HG03060 (cell line): ENCODE measurements at regions not wholly inside any gene's neighbourhood (a gene's known extent, or its start where the extent isn't known, plus 50 kb on each side); places are given as distances from the start of the nearest gene placed in this dataset.
"Not testable (repeated sequence)": the region's sequence is repeated elsewhere in the genome, so short reads cannot be mapped to it uniquely, and the experiment has no call there.

Experiments
- ATAC-seq: cut with Tn5 transposase; IDR thresholded peaks from one replicate; pipeline ENCODE4 v1.9.1; 2021; ENCODE audit warnings: low read depth, moderate number of reproducible peaks; ENCODE audit not compliant: unreplicated experiment

DNA sequence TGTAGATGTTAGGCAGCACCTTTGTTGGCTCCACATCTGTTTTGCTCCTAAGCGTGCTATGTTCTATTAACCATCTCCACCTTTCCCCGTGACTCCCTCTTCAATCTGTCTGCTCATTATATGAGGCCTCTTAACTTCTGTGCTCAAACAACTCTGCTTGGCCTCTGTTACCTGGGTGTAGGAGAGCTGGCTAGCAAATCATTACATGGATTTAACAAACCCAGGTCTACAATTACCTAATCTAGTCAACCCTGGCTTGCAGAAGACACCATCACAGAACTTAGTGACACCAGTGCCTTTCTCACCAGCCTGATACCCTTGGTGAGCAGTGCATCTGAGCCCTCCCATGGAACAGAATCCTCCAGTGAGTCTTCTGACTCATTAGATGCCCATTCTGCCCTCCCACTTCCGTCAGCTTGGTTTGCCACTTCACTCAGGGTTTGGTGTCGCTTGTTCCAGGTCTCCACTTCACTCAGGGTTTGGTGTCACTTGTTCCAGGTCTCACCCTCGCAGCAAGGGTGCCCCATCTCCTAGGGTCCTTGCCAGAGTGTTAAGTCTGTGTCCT lies 92.0 kb upstream of the KIF26B start:
- ATAC-seq = no peak

DNA sequence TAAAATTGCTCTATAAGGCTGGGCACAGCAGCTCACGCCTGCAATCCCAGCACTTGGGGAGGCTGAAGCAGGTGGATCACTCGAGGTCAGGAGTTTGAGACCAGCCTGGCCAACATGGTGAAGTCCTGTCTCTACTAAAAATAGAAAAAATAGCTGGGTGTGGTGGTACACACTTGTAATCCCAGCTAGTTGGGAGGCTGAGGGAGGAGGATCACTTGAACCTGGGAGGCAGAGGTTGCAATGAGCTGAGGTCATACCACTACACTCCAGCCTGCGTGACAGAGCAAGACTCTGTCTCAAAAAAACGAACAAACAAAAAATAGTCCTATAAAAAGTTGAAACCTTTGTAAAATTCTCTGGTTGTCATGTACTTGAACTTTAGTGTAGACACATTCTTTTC lies 93.0 kb upstream of the KIF26B start:
- ATAC-seq = not testable (repeated sequence)

DNA sequence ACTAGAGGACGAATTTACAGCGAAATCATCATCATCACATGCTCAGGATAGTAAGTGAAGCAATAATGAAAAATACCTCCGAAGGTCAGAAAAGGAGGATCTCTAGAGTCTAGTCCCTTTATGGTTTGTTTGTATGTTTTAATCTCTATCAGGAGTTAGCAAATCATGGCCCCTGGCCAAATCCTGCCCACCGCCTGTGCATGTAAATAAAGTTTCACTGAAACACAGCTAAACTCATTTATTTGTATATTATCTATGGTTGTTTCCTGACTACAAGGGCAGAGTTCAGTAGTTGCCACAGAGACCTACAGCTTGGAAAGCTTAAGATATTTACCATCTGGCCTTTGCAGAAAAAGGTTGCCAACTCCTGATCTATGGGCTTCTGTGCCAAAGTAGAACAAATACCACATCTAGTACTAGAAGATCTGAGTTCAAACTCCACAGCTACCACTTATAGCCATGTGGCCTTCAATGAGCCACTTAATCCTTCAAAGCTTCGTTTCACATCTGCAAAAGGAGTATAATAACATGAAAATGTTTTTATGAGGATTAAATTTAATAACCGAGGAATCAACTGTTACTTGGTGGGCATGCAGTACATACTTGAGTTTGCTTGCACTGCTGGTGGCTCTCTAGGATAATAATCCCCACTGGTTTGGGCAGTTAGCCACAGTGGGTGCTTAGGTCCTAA lies 94.0 kb upstream of the KIF26B start:
- no peak for ATAC-seq

DNA sequence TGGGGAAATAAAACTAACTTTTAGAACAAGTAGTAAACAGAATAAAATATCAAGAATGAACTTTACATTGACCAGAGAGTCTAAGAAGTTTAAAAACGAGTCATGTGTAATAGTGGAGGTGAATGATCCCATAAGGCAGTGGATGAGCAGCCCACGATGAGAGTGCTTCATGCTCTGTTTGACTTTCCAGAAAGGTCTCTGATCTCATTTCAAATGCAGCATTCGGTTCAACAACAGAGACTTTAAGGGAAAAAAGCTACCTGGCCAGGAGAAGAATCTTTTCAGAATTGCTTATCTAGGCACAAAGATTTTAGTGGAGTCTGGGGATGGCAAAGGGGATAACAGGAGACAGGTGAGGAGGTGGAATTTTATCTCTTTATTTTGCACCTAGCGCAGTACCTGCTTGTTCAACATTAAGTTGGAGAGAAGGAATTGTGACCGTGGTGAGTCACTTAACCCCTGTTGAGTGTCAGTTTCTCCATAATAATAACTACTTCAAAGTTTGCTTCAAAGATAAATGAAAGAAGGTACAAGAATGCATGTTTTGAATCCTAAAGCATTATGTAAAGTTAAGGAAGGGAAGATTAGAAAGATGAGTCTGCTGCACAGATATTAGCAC lies 94.9 kb upstream of the KIF26B start:
- ATAC-seq = no peak

DNA sequence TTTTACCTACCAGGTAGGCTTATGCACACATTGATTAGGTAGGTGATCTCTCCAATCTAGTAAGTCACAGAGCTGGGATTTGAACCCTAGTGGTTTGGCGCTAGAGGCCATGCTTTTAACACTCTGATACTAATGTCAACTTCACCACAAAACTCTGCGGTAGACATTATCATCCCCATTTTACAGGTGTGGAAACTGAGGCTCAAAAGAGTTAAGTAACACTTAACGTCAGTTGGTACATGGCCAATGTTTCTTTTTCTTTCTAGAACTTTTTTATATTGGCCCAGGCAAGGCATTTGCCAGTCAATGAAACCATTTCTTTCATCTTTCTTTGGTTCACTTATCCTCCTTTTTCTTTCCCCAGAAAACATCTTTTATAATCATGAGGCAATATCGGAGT lies 95.9 kb upstream of the KIF26B start:
- no peak for ATAC-seq

DNA sequence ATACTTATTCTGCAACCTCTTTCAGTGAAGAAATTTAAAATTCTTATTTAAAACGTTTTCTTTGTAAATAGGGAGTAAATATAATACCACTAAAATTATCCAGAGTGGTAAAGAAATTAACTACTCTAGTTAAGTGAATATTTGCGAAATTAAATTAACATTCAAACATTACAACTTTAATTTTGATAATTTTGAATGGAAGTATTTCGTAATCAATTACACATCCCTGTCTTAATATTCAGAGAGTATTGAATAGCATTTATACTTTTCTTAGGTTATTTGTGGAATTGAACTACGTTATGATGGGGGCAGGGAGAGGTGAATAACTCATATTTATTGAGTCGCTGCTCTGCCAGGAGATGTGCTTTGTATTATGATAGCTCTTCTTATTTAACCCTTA lies 96.3 kb upstream of the KIF26B start:
- no peak for ATAC-seq

DNA sequence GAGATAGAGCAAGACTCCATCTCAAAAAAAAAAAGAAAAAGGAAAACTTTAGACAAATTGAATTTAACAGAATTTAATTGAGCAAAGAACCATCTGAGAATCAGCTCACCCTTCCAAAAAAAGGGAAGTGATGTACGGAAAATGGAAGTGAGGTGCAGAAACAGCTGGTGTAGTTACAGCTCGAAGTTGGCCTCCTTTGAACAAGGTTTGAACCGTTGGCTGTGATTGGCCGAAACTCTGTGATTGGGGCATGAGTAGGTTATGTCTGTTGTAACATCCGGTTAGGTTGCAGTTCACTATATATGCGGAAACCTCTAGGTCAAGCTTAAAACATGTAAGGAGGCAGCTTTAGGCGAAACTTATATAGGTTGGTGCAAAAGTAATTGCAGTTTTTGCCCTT lies 97.9 kb upstream of the KIF26B start:
- no peak for ATAC-seq

DNA sequence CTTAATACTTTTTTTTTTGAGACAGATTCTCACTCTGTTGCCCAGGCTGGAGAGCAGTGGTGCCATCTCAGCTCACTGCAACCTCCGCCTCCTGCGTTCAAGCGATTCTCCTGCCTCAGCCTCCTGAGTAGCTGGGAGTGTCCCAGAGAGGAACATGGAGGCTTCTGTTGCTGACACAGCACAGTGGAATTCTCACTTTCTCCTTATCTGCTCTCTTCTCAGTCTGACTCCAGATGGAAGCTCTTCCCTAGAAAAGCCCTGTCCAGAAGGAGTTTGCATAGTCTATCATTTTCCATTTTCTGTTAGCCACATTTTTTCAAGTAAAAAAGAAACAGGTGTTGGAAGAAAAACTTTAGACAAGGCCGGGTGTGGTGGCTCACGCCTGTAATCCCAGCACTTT lies 98.5 kb upstream of the KIF26B start:
- not testable (repeated sequence) for ATAC-seq

DNA sequence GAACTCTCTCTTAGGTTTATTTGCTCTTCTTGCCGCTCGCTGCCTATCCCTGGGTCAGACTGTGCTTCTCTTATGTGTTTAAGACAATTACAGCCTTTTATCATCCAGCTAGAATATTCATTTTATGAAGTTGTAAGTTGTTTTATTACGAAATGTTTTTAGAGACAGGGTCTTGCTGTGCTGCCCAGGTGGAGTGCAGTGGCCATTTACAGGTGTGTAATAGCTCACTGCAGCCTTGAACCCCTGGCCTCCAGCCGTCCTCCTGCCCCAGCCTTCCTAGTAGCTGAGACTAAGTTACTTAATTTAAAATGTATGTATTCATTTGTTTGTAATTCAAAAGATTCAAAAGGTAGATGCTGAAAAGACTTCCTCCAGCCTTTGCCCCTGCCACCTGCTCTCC lies 99.0 kb upstream of the KIF26B start:
- ATAC-seq = no peak

DNA sequence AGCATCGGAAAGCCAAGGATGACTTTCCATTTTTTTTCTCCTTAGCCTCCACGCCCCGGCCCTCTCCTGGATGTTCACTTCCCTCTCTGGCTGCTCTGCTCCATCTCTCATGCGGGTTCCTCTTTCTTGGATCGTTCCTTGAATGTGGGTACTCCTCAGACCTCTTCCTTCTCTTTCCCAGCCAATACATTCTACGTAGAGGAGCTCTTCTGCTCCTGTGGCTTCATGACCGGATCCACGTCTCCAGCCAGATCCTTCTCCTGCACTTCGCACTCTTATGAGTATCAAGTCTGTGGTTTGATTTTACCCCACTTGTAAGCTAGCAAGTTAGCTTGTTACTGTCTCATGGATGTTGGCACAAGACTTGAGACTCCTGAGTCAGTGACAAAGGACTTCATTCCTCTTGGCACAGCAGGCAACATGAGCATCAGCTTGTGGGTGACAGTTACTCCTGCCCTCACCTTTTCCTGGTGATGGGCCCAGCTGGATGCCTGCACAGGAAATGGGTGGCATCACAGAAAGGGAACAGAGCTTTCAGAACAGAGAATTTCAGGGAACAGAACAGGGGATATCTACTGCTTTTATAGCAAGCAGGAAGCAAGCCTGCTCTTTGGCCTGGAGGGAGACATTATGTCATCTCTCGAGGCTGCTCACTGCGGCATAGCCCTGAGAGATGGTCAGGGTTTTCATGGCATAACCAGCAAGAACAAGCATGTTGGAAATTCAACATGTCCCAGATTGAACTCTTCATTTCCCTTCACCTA lies 100.1 kb upstream of the KIF26B start:
- no peak for ATAC-seq

DNA sequence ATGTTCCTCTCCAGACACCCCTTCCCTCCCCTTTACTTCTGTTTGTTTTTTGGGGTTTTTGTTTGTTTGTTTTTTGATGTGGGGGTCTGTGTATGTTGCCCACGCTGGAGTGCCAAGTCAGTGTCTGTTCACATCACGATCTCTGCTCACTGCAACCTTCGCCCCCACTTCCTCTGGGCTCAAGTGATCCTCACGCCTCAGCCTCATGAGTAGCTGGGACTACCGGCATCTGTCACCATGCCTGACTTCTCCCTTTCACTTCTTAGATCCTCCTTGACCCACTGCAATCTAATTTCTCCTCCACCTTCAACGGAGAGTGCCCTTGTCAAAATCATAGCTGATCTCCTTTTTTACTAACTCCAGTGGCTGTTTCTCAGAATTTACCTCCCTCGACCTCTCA lies 100.7 kb upstream of the KIF26B start:
- no peak for ATAC-seq

DNA sequence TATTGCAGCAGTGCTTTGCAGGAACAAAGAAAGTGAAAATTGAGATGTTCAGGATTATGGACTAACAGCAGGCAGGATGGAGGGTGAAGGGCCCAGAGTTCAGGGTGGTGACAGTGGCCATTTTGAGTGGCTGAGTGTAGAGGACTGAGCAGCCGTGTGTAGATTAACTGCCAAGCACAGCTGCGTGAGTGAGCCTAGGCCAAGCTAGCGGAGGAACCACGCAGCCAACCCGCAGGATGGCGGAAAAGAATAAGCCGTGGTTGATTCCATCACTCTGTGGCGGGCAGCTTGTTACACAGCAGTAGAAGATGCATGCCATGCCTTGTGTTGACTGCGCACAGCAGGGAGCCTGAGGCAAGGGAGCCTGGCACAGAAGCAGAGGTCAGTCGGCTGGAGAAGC lies 102.5 kb upstream of the KIF26B start:
- no peak for ATAC-seq

DNA sequence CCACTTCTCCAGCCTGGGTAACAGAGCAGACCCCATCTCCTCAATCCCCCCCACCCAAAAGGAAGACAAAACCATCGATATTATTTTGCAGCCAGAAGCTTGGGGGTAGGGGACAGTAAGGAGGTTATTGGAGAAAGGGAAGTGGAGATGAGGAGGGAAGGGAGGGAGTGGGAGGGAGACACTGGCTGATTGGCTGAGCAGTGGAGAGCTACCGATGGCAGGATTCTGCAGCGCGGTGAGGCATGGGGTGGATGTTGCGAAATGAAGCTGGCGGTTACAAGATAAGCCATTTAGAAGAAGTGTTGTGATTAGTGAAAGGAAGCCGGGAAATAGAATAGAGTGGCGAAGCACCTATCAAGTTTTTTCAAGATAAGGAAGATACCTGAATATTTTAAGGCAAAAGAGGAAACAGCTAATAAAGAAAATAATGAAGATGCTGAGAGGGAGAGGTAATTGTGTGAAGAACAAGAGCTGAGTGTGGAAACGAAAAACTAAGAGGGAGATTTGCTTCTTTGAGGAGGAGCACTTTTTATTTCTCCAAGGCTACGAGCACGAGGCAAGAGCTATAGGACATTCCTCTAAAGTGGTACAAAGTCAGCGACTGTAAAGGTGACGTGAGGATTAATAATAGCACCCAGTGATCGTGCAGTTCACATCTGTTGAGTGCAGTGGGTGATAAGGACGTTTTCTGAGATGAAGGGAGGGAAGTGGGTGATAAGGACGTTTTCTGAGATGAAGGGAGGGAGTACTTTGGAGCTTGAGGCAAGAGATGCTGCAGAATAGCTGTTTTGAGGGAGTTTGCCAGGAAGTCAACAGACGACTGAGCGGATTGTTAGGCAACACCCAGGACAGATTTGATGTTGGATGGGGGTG lies 103.2 kb upstream of the KIF26B start:
- ATAC-seq = no peak

DNA sequence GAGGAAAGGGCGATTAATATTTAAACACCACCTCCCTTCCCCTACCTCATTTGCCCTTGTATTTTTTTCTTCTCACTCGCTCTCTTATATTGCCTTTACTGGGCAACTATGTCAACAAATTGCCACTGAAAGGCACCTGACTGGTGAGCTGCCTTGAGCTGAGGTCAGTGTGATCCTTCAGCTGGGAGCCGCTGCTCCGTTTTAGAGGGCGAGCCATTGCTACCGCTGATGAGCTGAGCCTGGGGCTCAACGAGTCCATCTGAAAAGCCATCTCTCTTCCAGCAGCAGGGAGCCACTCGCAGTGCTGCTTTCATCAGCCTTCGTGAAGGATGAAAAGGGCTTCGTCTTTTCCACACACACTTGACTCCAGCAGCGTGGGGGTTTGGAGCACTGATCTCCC lies 108.0 kb upstream of the KIF26B start:
- no peak for ATAC-seq

DNA sequence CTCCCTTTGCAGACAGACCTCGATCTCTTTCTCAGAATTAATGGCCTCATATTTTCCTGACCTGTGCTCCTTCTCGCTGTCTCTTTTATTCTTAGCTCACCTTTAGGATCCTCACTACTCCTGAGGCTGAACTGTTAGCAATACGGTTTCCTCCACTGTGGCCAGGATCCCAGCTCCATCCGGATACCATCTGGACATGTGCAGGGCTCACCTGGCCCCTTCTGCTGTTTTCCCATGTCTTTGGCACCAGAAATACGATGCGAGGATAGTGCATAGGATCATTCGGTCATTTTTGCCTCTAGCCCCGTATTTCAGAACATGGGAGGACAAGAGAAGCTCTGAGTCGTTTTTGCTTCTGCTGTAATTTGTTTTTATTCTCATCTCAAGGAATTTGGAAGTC lies 108.5 kb upstream of the KIF26B start:
- no peak for ATAC-seq

DNA sequence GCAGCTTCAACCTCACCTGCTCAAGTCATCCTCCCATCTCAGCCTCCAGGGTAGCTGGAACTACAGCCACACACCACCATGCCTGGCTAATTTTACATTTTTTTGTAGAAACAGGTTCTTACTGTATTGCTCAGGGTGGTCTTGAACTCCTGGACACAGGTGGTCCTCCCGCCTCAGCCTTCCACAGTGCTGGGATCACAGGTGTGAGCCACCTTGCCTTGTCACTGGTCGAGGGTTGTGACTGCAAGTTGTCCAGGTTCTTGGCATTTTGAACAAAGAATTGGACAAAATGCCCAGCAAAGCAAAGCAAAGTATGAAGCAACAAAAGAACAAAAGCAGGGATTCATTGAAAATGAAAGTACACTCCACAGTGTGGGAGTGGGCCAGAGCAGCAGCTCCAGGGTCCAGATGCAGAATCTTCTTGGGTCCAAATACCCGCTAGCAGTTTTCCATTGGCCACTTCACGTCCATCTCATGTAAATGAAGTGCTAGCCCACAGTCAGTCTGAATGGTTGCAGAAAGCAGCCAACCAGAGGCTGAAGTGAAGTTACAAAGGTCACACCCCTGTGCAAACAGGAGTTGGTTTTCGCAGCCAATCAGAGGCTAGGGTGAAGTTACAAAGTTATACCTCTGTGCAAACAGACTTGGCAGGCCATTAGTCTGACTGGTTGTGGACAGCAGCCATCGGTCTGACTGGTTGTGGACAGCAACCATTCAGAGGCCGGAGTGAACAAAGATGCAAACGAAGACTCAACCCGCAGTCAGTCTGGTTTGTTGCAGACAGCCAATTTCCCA lies 109.5 kb upstream of the KIF26B start:
- ATAC-seq = no peak

DNA sequence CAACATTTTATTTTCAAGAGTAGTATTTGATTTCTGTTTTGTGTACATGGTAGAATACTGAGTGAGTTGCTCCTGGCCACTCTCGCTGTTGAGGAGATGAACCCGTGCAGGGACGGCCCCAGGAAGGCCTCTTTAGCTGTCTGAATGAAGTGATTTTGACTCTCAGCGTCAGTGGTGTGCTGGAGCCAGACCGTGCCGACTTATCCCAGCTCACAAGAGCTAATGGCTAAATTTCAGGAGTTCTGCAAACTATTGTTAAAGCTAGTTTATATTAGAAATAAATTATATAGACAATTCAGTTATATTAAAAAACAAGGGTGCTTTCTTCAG lies 111.2 kb upstream of the KIF26B start:
- ATAC-seq = no peak

DNA sequence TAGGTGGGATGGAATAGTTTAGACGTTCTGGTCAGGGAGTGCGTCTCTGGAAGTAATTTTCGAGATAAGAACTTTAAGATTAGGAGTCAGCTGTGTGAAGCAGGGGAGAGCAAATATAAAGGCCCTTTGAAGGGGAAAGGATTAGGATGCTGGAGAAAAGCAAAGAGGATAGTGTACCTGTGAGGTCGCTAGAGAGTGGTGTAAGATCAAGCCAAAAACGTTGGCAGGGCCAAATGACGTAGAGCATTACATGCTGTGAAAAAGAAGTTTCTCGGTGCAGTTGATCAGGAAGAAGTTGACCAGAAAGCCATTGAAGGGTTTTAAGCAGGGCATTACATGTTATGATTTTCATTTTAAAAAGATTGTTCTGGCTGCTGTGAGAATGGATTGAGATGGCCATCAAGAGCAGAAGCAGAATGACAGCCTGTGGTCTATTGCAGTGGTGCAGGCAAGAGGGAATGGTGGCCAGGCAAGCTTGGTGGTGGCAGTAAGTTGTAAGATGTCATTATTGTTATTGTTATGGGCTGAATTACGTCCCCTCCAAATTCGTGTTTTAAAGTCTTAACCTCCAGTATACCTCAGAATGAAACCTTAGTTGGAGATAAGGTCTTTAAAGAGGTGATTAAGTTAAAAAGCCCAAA lies 113.6 kb upstream of the KIF26B start:
- ATAC-seq = no peak

DNA sequence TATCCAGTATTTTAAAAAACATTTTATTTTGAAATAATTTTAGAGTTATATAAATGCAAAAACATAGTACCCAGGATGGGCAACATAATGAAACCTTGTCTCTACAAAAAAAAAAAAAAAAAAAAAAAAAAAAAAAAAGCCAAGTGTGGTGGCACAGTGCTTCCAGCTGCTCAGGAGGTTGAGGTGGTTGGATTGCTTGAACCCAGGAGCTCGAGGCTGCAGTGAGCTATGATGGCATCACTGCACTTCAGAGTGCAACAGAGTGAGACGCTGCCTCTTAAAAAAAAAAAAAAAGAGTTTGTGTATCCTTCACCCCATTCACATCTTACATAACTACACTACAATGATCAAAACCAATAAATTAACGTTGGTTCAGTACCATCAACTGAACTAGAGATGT lies 115.6 kb upstream of the KIF26B start:
- ATAC-seq = no peak

DNA sequence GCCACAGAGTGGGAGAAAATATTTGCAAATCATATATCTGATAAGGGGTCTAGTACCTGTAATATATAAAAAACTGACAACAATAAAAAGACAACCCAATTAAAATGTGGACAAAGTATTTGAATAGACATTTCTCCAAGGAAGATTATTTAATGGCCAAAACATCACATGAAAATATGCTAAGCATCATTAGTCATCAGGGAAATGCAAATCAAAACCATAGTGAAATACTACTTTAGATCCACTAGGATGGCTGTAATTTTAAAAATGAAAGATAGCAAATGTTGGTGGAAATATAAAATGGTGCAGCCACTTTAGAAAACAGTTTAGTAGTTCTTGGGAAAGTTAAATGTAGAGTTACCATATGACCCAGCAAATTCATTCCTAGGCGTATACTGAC lies 118.7 kb upstream of the KIF26B start:
- no peak for ATAC-seq
